ENCODE measurements at regions not wholly inside any gene's neighbourhood (a gene's known extent, or its start where the extent isn't known, plus 50 kb on each side); places are given as distances from the start of the nearest gene placed in this dataset.

GRCh38 chr17:14762736-14763479, 462.0 kb downstream of the HS3ST3B1 start:
- H3K18ac ChIP-seq (ENCODE audit: low read length), result no peak overlapping the region
- no peak overlapping the region for H2BK5ac ChIP-seq (ENCODE audit: low read length)
- H4K5ac ChIP-seq (ENCODE audit: low read length), result no peak overlapping the region
- no peak overlapping the region for H3K4me2 ChIP-seq (ENCODE audit: low read length)
- H3K23ac ChIP-seq (ENCODE audit: low read length), result no peak overlapping the region
- no peak overlapping the region for H3K4ac ChIP-seq (ENCODE audit: low read depth, low read length)
- no peak overlapping the region for H2AK5ac ChIP-seq (ENCODE audit: low read length)
- DNase-seq, result no peak
- H3K4me3 ChIP-seq (ENCODE audit: low read length), result no peak overlapping the region
- H3K79me2 ChIP-seq (ENCODE audit: control insufficient read depth, insufficient read depth, low read length), result no peaks in the 10 kb centered on the region
- no peak overlapping the region for H3K9ac ChIP-seq (ENCODE audit: low read length)
- H2BK15ac ChIP-seq (replicated peaks; ENCODE audit: low read depth), result no peak overlapping the region
- H2BK120ac ChIP-seq (ENCODE audit: low read depth, low read length), result no peak overlapping the region
- no peaks in the 10 kb centered on the region for H3K79me1 ChIP-seq (ENCODE audit: low read length)
- no peak overlapping the region for H3K27ac ChIP-seq (ENCODE audit: low read depth, low read length)
- no peaks in the 10 kb centered on the region for H3K36me3 ChIP-seq (ENCODE audit: control insufficient read depth, insufficient read depth, low read length)
- H3K27me3 ChIP-seq (ENCODE audit: insufficient read depth, low read length, poor library complexity), result no peaks in the 10 kb centered on the region
- WGBS (ENCODE audit: extremely low coverage, insufficient coverage, low lambda C conversion rate), result no CpG with 5 or more reads among the region's 3 CpGs
- no peak overlapping the region for H4K8ac ChIP-seq (ENCODE audit: low read depth, low read length)
- H3K4me1 ChIP-seq (ENCODE audit: control insufficient read depth, low read depth, low read length), result no peaks in the 10 kb centered on the region
- no peak overlapping the region for H3K56ac ChIP-seq (ENCODE audit: low read length)

- no peak overlapping the region for H3K56ac ChIP-seq (ENCODE audit: low read length)
- H3K27ac ChIP-seq (ENCODE audit: low read depth, low read length), result no peak overlapping the region
- no peaks in the 10 kb centered on the region for H3K4me1 ChIP-seq (ENCODE audit: control insufficient read depth, low read depth, low read length)
- no peak overlapping the region for H2BK5ac ChIP-seq (ENCODE audit: low read length)
- no peak overlapping the region for H3K18ac ChIP-seq (ENCODE audit: low read length)
- no peak overlapping the region for H3K23ac ChIP-seq (ENCODE audit: low read length)
- no peak overlapping the region for H4K8ac ChIP-seq (ENCODE audit: low read depth, low read length)
- DNase-seq, result no peak
- no CpG with 5 or more reads among the region's 5 CpGs for WGBS (ENCODE audit: extremely low coverage, insufficient coverage, low lambda C conversion rate)
- H2BK120ac ChIP-seq (ENCODE audit: low read depth, low read length), result no peak overlapping the region
- H3K79me1 ChIP-seq (ENCODE audit: low read length), result no peaks in the 10 kb centered on the region
- no peak overlapping the region for H3K4me3 ChIP-seq (ENCODE audit: low read length)
- H2AK5ac ChIP-seq (ENCODE audit: low read length), result no peak overlapping the region
- H3K4me2 ChIP-seq (ENCODE audit: low read length), result no peak overlapping the region
- no peak overlapping the region for H3K4ac ChIP-seq (ENCODE audit: low read depth, low read length)
- H2BK15ac ChIP-seq (replicated peaks; ENCODE audit: low read depth), result no peak overlapping the region
- no peak overlapping the region for H4K5ac ChIP-seq (ENCODE audit: low read length)
- H3K36me3 ChIP-seq (ENCODE audit: control insufficient read depth, insufficient read depth, low read length), result no peaks in the 10 kb centered on the region
- no peaks in the 10 kb centered on the region for H3K79me2 ChIP-seq (ENCODE audit: control insufficient read depth, insufficient read depth, low read length)
- no peak overlapping the region for H3K9ac ChIP-seq (ENCODE audit: low read length)
- no peaks in the 10 kb centered on the region for H3K27me3 ChIP-seq (ENCODE audit: insufficient read depth, low read length, poor library complexity)
Measured at GRCh38 chr17:14760719-14761411, 460.0 kb downstream of the HS3ST3B1 start.

- Histone ChIP-seq H2AK5ac (ENCODE audit: low read length) (no peak overlapping the region), H4K8ac (ENCODE audit: low read depth, low read length) (no peak overlapping the region), H2BK15ac (replicated peaks; ENCODE audit: low read depth) (no peak overlapping the region), H3K36me3 (ENCODE audit: control insufficient read depth, insufficient read depth, low read length) (no peaks in the 10 kb centered on the region), H3K23ac (ENCODE audit: low read length) (no peak overlapping the region), H3K56ac (ENCODE audit: low read length) (no peak overlapping the region), H3K79me1 (ENCODE audit: low read length) (no peaks in the 10 kb centered on the region), H3K4me1 (ENCODE audit: control insufficient read depth, low read depth, low read length) (no peaks in the 10 kb centered on the region), H3K18ac (ENCODE audit: low read length) (no peak overlapping the region), H3K4ac (ENCODE audit: low read depth, low read length) (no peak overlapping the region), H3K27ac (ENCODE audit: low read depth, low read length) (no peak overlapping the region), H4K5ac (ENCODE audit: low read length) (no peak overlapping the region), H3K4me3 (ENCODE audit: low read length) (no peak overlapping the region), H3K79me2 (ENCODE audit: control insufficient read depth, insufficient read depth, low read length) (no peaks in the 10 kb centered on the region), H3K27me3 (ENCODE audit: insufficient read depth, low read length, poor library complexity) (no peaks in the 10 kb centered on the region), H2BK120ac (ENCODE audit: low read depth, low read length) (no peak overlapping the region), H3K9ac (ENCODE audit: low read length) (no peak overlapping the region), H3K4me2 (ENCODE audit: low read length) (no peak overlapping the region), H2BK5ac (ENCODE audit: low read length) (no peak overlapping the region)
- WGBS (ENCODE audit: extremely low coverage, insufficient coverage, low lambda C conversion rate), result no CpG with 5 or more reads among the region's 4 CpGs
- no peak for DNase-seq
Measured at GRCh38 chr17:14760212-14760611, 459.3 kb downstream of the HS3ST3B1 start.

- H2BK15ac ChIP-seq (replicated peaks; ENCODE audit: low read depth), result no peak overlapping the region
- no peak overlapping the region for H3K4me2 ChIP-seq (ENCODE audit: low read length)
- no peak overlapping the region for H3K23ac ChIP-seq (ENCODE audit: low read length)
- no peaks in the 10 kb centered on the region for H3K79me1 ChIP-seq (ENCODE audit: low read length)
- no peak overlapping the region for H2AK5ac ChIP-seq (ENCODE audit: low read length)
- H3K4me1 ChIP-seq (ENCODE audit: control insufficient read depth, low read depth, low read length), result no peaks in the 10 kb centered on the region
- no peak overlapping the region for H3K9ac ChIP-seq (ENCODE audit: low read length)
- DNase-seq, result no peak
- no peak overlapping the region for H3K18ac ChIP-seq (ENCODE audit: low read length)
- H3K36me3 ChIP-seq (ENCODE audit: control insufficient read depth, insufficient read depth, low read length), result no peaks in the 10 kb centered on the region
- no peak overlapping the region for H2BK5ac ChIP-seq (ENCODE audit: low read length)
- H3K27me3 ChIP-seq (ENCODE audit: insufficient read depth, low read length, poor library complexity), result no peaks in the 10 kb centered on the region
- no peak overlapping the region for H4K8ac ChIP-seq (ENCODE audit: low read depth, low read length)
- H3K4ac ChIP-seq (ENCODE audit: low read depth, low read length), result no peak overlapping the region
- H3K79me2 ChIP-seq (ENCODE audit: control insufficient read depth, insufficient read depth, low read length), result no peaks in the 10 kb centered on the region
- H4K5ac ChIP-seq (ENCODE audit: low read length), result no peak overlapping the region
- H3K4me3 ChIP-seq (ENCODE audit: low read length), result no peak overlapping the region
- no peak overlapping the region for H3K56ac ChIP-seq (ENCODE audit: low read length)
- no peak overlapping the region for H3K27ac ChIP-seq (ENCODE audit: low read depth, low read length)
- H2BK120ac ChIP-seq (ENCODE audit: low read depth, low read length), result no peak overlapping the region
Measured at GRCh38 chr17:14759325-14759724, 458.4 kb downstream of the HS3ST3B1 start.

GRCh38 chr17:14756479-14756878, 455.6 kb downstream of the HS3ST3B1 start:
- H2BK15ac ChIP-seq (replicated peaks; ENCODE audit: low read depth), result no peak overlapping the region
- H3K23ac ChIP-seq (ENCODE audit: low read length), result no peak overlapping the region
- WGBS (ENCODE audit: extremely low coverage, insufficient coverage, low lambda C conversion rate), result no CpG with 5 or more reads among the region's 3 CpGs
- no peaks in the 10 kb centered on the region for H3K36me3 ChIP-seq (ENCODE audit: control insufficient read depth, insufficient read depth, low read length)
- H3K4me2 ChIP-seq (ENCODE audit: low read length), result no peak overlapping the region
- no peak overlapping the region for H3K56ac ChIP-seq (ENCODE audit: low read length)
- H3K4me1 ChIP-seq (ENCODE audit: control insufficient read depth, low read depth, low read length), result no peaks in the 10 kb centered on the region
- H4K5ac ChIP-seq (ENCODE audit: low read length), result no peak overlapping the region
- H3K4ac ChIP-seq (ENCODE audit: low read depth, low read length), result no peak overlapping the region
- no peak overlapping the region for H3K18ac ChIP-seq (ENCODE audit: low read length)
- H3K27ac ChIP-seq (ENCODE audit: low read depth, low read length), result no peak overlapping the region
- H3K9ac ChIP-seq (ENCODE audit: low read length), result no peak overlapping the region
- H2BK5ac ChIP-seq (ENCODE audit: low read length), result no peak overlapping the region
- H2AK5ac ChIP-seq (ENCODE audit: low read length), result no peak overlapping the region
- no peaks in the 10 kb centered on the region for H3K79me2 ChIP-seq (ENCODE audit: control insufficient read depth, insufficient read depth, low read length)
- no peak overlapping the region for H3K4me3 ChIP-seq (ENCODE audit: low read length)
- DNase-seq, result no peak
- no peak overlapping the region for H2BK120ac ChIP-seq (ENCODE audit: low read depth, low read length)
- no peak overlapping the region for H4K8ac ChIP-seq (ENCODE audit: low read depth, low read length)
- no peaks in the 10 kb centered on the region for H3K79me1 ChIP-seq (ENCODE audit: low read length)
- no peaks in the 10 kb centered on the region for H3K27me3 ChIP-seq (ENCODE audit: insufficient read depth, low read length, poor library complexity)

Data from mesendoderm (in vitro differentiated cells).